ENCODE measurements at regions not wholly inside any gene's neighbourhood (a gene's known extent, or its start where the extent isn't known, plus 50 kb on each side); places are given as distances from the start of the nearest gene placed in this dataset.

DNA sequence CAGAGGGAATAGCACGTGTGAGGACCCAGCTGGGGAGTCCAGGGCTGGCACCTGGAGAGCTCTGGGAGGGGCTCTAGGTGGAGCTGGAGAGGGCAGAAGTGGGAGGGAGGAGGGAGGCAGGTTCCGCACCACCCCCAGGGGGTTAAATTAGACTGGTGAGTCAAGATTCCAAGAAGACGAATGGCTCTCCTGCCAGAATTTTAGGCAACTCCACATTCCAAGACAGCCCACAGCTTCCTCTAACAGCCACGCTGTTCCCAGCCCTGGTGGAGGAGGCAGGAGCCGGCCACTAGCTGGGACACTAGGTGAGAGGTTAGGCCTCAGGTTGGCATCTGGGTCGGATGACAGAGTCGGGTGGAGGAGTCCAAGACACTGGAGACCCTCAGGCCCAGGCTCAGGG lies 60.2 kb downstream of the TFAP2C start:
- no peak for TF ChIP-seq CTCF (IDR thresholded peaks at IDR 0.05)
- no peaks in the 10 kb centered on the region for H3K36me3 ChIP-seq
- H3K4me1 ChIP-seq (ENCODE audit: control insufficient read depth in 1 of 2, insufficient read depth in 1 of 2, low read depth in 1 of 2, low read length in 1 of 2) = no peaks in the 10 kb centered on the region
- H3K27ac ChIP-seq = no peak overlapping the region
- H3K9me3 ChIP-seq = no peaks in the 10 kb centered on the region
- H3K27me3 ChIP-seq = peaks cover 6% of the 10 kb centered on the region
- no peak overlapping the region for H3K4me3 ChIP-seq (ENCODE audit: low read depth in 1 of 2, low read length in 1 of 2)

GRCh38 chr20:56689852-56690485 lies 60.9 kb downstream of the TFAP2C start:
- no peak overlapping the region for H3K4me3 ChIP-seq (ENCODE audit: low read depth in 1 of 2, low read length in 1 of 2)
- no peak overlapping the region for H3K27ac ChIP-seq
- peaks cover 6% of the 10 kb centered on the region for H3K27me3 ChIP-seq
- H3K36me3 ChIP-seq = no peaks in the 10 kb centered on the region
- H3K4me1 ChIP-seq (ENCODE audit: control insufficient read depth in 1 of 2, insufficient read depth in 1 of 2, low read depth in 1 of 2, low read length in 1 of 2) = no peaks in the 10 kb centered on the region
- no peak for TF ChIP-seq CTCF (IDR thresholded peaks at IDR 0.05)
- no peaks in the 10 kb centered on the region for H3K9me3 ChIP-seq

DNA sequence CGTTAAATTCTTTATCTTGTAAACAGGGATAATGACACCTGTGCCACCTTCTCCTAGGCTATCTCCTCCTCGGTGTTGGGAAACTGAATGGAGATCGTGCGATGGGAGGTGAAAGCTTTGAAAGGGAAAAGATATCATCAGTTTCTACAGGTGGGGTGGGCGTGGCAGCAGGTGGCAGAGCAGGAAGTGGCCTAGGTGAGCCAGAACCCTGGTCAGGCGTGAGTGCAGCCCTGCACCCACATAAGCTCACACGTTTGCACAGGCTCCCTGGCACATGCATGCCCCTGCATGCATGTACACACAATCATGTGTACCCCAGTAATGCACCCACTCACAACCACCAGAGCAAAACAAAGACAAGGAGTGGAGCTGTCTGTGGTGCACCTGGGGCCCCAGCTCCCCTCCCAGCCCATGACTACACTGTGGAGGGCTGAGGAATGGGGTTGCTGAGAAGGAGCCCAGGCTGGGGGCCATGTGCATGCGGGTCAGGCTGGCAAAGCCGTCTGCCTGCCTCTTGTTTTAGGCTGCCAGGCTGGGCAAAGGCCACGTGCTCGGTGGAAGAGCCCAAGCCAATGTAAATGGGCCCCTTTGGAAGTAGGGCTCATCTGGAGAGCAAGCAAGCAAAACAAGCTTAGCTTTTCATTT lies 61.5 kb downstream of the TFAP2C start:
- no peak overlapping the region for H3K27ac ChIP-seq
- no peaks in the 10 kb centered on the region for H3K36me3 ChIP-seq
- H3K4me1 ChIP-seq (ENCODE audit: control insufficient read depth in 1 of 2, insufficient read depth in 1 of 2, low read depth in 1 of 2, low read length in 1 of 2) = no peaks in the 10 kb centered on the region
- no peaks in the 10 kb centered on the region for H3K9me3 ChIP-seq
- TF ChIP-seq CTCF (IDR thresholded peaks at IDR 0.05) = no peak
- H3K27me3 ChIP-seq = peaks cover 6% of the 10 kb centered on the region
- H3K4me3 ChIP-seq (ENCODE audit: low read depth in 1 of 2, low read length in 1 of 2) = no peak overlapping the region

- H3K27ac ChIP-seq = no peak overlapping the region
- no peak for TF ChIP-seq CTCF (IDR thresholded peaks at IDR 0.05)
- no peaks in the 10 kb centered on the region for H3K4me1 ChIP-seq (ENCODE audit: control insufficient read depth in 1 of 2, insufficient read depth in 1 of 2, low read depth in 1 of 2, low read length in 1 of 2)
- H3K27me3 ChIP-seq = peaks cover 6% of the 10 kb centered on the region
- no peak overlapping the region for H3K4me3 ChIP-seq (ENCODE audit: low read depth in 1 of 2, low read length in 1 of 2)
- H3K9me3 ChIP-seq = no peaks in the 10 kb centered on the region
- no peaks in the 10 kb centered on the region for H3K36me3 ChIP-seq
These were observed 62.4 kb downstream of the TFAP2C start for GRCh38 chr20:56691325-56691998.

DNA sequence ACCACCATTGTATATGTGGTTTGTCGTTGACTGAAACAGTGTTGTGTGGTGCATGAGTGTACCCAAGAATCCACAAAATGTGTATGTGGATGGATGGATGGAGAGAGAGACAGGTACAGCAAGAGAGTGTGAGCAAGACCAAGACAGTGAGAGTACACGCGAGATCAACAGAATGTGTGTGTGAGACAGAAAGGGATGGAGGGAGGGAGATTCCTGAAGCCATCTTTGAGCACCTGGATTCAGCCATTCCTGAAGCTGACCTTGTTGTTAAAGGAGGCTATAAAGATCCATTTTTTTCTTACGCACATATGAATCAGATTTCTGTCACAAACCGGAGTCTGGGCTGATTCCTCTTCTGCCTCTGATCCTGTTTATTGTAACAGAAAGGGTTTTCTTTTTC lies 64.1 kb downstream of the TFAP2C start:
- TF ChIP-seq CTCF (IDR thresholded peaks at IDR 0.05) = no peak
- Histone ChIP-seq H3K27me3 (peaks cover 6% of the 10 kb centered on the region), H3K9me3 (no peaks in the 10 kb centered on the region), H3K4me3 (ENCODE audit: low read depth in 1 of 2, low read length in 1 of 2) (no peak overlapping the region), H3K36me3 (no peaks in the 10 kb centered on the region), H3K27ac (no peak overlapping the region), H3K4me1 (ENCODE audit: control insufficient read depth in 1 of 2, insufficient read depth in 1 of 2, low read depth in 1 of 2, low read length in 1 of 2) (no peaks in the 10 kb centered on the region)
